ENCODE measurements at regions not wholly inside any gene's neighbourhood (a gene's known extent, or its start where the extent isn't known, plus 50 kb on each side); places are given as distances from the start of the nearest gene placed in this dataset.

DNA sequence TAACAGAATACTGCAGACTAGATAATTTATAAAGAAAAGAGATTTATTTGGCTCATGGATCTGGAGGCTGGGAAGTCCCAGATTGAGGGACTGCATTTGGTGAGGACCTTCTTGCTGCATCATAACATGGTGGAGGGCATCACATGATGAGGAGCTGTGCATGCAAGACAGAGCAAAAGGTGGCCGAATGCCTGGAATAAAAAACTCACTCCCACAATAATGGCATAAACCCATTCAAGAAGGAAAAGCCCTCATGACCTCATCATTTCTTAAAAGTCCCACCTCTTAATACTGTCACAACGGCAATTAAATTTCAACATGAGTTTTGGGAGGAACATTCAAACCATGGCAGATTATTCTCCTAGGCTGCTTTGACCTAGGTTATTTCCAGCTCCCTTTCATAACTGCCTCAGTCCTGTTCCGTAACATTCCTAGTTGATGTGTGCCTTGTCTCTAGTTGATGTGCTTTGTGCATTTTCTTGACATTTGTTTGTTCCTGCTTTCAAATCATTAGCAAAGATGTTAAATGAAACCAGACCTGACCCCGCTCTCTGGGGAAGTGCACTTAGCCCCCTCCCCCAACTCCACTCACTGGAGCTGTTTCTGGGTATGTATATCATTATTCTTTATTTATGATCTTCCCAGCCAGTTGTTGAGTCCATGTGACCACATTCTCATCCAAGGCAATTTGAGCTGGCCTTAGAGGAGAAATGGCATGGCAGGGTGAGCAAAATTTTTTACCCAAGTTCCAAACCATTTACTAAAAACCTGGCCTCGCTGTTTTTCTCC is 148.5 kb downstream of the GDAP2 start:
- ChIA-PET POLR2A (interaction anchor here (0.5 kb wide), 1 partner anchor 75 kb away, joined by 8 read pairs; no protein-coding TSS in a partner anchor), CTCF (interaction anchor here (0.6 to 0.8 kb wide), 2 partner anchors 22 to 246 kb away, joined by 3 to 5 read pairs; no protein-coding TSS in a partner anchor)
- Mint-ChIP-seq H3K4me3 (no peak overlapping the region), H3K36me3 (no peaks in the 10 kb centered on the region), H3K27me3 (ENCODE audit: low read depth) (no peaks in the 10 kb centered on the region), H3K27ac (no peak overlapping the region), H3K4me1 (peaks cover 14% of the 10 kb centered on the region), H3K9me3 (0 out of 2 replicates have a peak, but pooled peaks cover 4% of the 10 kb centered on the region)
- TF ChIP-seq, protein P1, sequence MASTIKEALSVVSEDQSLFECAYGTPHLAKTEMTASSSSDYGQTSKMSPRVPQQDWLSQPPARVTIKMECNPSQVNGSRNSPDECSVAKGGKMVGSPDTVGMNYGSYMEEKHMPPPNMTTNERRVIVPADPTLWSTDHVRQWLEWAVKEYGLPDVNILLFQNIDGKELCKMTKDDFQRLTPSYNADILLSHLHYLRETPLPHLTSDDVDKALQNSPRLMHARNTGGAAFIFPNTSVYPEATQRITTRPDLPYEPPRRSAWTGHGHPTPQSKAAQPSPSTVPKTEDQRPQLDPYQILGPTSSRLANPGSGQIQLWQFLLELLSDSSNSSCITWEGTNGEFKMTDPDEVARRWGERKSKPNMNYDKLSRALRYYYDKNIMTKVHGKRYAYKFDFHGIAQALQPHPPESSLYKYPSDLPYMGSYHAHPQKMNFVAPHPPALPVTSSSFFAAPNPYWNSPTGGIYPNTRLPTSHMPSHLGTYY (CRISPR knock-in tag; IDR thresholded peaks at IDR 0.05): no peak
- TF ChIP-seq, protein P2, sequence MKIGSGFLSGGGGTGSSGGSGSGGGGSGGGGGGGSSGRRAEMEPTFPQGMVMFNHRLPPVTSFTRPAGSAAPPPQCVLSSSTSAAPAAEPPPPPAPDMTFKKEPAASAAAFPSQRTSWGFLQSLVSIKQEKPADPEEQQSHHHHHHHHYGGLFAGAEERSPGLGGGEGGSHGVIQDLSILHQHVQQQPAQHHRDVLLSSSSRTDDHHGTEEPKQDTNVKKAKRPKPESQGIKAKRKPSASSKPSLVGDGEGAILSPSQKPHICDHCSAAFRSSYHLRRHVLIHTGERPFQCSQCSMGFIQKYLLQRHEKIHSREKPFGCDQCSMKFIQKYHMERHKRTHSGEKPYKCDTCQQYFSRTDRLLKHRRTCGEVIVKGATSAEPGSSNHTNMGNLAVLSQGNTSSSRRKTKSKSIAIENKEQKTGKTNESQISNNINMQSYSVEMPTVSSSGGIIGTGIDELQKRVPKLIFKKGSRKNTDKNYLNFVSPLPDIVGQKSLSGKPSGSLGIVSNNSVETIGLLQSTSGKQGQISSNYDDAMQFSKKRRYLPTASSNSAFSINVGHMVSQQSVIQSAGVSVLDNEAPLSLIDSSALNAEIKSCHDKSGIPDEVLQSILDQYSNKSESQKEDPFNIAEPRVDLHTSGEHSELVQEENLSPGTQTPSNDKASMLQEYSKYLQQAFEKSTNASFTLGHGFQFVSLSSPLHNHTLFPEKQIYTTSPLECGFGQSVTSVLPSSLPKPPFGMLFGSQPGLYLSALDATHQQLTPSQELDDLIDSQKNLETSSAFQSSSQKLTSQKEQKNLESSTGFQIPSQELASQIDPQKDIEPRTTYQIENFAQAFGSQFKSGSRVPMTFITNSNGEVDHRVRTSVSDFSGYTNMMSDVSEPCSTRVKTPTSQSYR (CRISPR knock-in tag; IDR thresholded peaks at IDR 0.05): no peak
- TF ChIP-seq, protein P3, sequence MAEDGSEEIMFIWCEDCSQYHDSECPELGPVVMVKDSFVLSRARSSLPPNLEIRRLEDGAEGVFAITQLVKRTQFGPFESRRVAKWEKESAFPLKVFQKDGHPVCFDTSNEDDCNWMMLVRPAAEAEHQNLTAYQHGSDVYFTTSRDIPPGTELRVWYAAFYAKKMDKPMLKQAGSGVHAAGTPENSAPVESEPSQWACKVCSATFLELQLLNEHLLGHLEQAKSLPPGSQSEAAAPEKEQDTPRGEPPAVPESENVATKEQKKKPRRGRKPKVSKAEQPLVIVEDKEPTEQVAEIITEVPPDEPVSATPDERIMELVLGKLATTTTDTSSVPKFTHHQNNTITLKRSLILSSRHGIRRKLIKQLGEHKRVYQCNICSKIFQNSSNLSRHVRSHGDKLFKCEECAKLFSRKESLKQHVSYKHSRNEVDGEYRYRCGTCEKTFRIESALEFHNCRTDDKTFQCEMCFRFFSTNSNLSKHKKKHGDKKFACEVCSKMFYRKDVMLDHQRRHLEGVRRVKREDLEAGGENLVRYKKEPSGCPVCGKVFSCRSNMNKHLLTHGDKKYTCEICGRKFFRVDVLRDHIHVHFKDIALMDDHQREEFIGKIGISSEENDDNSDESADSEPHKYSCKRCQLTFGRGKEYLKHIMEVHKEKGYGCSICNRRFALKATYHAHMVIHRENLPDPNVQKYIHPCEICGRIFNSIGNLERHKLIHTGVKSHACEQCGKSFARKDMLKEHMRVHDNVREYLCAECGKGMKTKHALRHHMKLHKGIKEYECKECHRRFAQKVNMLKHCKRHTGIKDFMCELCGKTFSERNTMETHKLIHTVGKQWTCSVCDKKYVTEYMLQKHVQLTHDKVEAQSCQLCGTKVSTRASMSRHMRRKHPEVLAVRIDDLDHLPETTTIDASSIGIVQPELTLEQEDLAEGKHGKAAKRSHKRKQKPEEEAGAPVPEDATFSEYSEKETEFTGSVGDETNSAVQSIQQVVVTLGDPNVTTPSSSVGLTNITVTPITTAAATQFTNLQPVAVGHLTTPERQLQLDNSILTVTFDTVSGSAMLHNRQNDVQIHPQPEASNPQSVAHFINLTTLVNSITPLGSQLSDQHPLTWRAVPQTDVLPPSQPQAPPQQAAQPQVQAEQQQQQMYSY (CRISPR knock-in tag; IDR thresholded peaks at IDR 0.05): no peak
- TF ChIP-seq, protein P4, sequence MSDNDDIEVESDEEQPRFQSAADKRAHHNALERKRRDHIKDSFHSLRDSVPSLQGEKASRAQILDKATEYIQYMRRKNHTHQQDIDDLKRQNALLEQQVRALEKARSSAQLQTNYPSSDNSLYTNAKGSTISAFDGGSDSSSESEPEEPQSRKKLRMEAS (CRISPR knock-in tag; IDR thresholded peaks at IDR 0.05): no peak
- TF ChIP-seq FOXP1 (CRISPR knock-in tag; IDR thresholded peaks at IDR 0.05; ENCODE audit: borderline replicate concordance) (no peak), TEAD1 (CRISPR knock-in tag; IDR thresholded peaks at IDR 0.05) (no peak), RORB (CRISPR knock-in tag; IDR thresholded peaks at IDR 0.05) (no peak), EMX1 (CRISPR knock-in tag; IDR thresholded peaks at IDR 0.05) (no peak), MYBL2 (CRISPR knock-in tag; IDR thresholded peaks at IDR 0.05) (no peak), ZNF263 (CRISPR knock-in tag; IDR thresholded peaks at IDR 0.05; ENCODE audit: low read depth) (no peak), SMAD3 (CRISPR knock-in tag; IDR thresholded peaks at IDR 0.05; ENCODE audit: borderline replicate concordance) (no peak)
- TF ChIP-seq, protein P5, sequence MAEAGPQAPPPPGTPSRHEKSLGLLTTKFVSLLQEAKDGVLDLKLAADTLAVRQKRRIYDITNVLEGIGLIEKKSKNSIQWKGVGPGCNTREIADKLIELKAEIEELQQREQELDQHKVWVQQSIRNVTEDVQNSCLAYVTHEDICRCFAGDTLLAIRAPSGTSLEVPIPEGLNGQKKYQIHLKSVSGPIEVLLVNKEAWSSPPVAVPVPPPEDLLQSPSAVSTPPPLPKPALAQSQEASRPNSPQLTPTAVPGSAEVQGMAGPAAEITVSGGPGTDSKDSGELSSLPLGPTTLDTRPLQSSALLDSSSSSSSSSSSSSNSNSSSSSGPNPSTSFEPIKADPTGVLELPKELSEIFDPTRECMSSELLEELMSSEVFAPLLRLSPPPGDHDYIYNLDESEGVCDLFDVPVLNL (CRISPR knock-in tag; IDR thresholded peaks at IDR 0.05; ENCODE audit: borderline replicate concordance, low read depth): no peak
- TF ChIP-seq, protein P6, sequence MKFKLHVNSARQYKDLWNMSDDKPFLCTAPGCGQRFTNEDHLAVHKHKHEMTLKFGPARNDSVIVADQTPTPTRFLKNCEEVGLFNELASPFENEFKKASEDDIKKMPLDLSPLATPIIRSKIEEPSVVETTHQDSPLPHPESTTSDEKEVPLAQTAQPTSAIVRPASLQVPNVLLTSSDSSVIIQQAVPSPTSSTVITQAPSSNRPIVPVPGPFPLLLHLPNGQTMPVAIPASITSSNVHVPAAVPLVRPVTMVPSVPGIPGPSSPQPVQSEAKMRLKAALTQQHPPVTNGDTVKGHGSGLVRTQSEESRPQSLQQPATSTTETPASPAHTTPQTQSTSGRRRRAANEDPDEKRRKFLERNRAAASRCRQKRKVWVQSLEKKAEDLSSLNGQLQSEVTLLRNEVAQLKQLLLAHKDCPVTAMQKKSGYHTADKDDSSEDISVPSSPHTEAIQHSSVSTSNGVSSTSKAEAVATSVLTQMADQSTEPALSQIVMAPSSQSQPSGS (CRISPR knock-in tag; IDR thresholded peaks at IDR 0.05; ENCODE audit: borderline replicate concordance, low read depth): no peak
- TF ChIP-seq, protein P7, sequence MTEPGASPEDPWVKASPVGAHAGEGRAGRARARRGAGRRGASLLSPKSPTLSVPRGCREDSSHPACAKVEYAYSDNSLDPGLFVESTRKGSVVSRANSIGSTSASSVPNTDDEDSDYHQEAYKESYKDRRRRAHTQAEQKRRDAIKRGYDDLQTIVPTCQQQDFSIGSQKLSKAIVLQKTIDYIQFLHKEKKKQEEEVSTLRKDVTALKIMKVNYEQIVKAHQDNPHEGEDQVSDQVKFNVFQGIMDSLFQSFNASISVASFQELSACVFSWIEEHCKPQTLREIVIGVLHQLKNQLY (CRISPR knock-in tag; IDR thresholded peaks at IDR 0.05): no peak
- TF ChIP-seq, protein P8, sequence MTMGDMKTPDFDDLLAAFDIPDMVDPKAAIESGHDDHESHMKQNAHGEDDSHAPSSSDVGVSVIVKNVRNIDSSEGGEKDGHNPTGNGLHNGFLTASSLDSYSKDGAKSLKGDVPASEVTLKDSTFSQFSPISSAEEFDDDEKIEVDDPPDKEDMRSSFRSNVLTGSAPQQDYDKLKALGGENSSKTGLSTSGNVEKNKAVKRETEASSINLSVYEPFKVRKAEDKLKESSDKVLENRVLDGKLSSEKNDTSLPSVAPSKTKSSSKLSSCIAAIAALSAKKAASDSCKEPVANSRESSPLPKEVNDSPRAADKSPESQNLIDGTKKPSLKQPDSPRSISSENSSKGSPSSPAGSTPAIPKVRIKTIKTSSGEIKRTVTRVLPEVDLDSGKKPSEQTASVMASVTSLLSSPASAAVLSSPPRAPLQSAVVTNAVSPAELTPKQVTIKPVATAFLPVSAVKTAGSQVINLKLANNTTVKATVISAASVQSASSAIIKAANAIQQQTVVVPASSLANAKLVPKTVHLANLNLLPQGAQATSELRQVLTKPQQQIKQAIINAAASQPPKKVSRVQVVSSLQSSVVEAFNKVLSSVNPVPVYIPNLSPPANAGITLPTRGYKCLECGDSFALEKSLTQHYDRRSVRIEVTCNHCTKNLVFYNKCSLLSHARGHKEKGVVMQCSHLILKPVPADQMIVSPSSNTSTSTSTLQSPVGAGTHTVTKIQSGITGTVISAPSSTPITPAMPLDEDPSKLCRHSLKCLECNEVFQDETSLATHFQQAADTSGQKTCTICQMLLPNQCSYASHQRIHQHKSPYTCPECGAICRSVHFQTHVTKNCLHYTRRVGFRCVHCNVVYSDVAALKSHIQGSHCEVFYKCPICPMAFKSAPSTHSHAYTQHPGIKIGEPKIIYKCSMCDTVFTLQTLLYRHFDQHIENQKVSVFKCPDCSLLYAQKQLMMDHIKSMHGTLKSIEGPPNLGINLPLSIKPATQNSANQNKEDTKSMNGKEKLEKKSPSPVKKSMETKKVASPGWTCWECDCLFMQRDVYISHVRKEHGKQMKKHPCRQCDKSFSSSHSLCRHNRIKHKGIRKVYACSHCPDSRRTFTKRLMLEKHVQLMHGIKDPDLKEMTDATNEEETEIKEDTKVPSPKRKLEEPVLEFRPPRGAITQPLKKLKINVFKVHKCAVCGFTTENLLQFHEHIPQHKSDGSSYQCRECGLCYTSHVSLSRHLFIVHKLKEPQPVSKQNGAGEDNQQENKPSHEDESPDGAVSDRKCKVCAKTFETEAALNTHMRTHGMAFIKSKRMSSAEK (CRISPR knock-in tag; IDR thresholded peaks at IDR 0.05; ENCODE audit: borderline replicate concordance): no peak
- ATAC-seq (no peak), DNase-seq (ENCODE audit: low spot score) (no peak)

All from WTC11 (cell line).